Activated CD8-positive, alpha-beta T cell treated with anti-CD3 and anti-CD28 coated beads for 36 hours (primary cell): ENCODE measurements at regions not wholly inside any gene's neighbourhood (a gene's known extent, or its start where the extent isn't known, plus 50 kb on each side); places are given as distances from the start of the nearest gene placed in this dataset.

Experiments
- ATAC-seq: fragments of 200-7000 bp; cut with Tn5 transposase; one replicate; pipeline ENCODE4 v1.10.0; 2021; ENCODE audit warnings: mild to moderate bottlenecking, moderate library complexity
- CTCF ChIA-PET: fragments of 350-600 bp; sonication (Branson Sonifier 250); formaldehyde crosslinking; loops from one replicate; lab custom pipeline; 2021; ENCODE audit warnings: antibody characterized with exemption; lab: Charles Lee
- POLR2A ChIA-PET: fragments of 350-600 bp; sonication (Branson Sonifier 250); formaldehyde crosslinking; loops from one replicate; lab custom pipeline; 2021; ENCODE audit warnings: antibody characterized with exemption; lab: Charles Lee
- DNase-seq: peaks from one replicate; pipeline ENCODE4 v3.0.0-alpha.2; 2020
- H3K27ac Mint-ChIP-seq: one replicate; pipeline ENCODE4 v1.8.0; 2021; ENCODE audit warnings: mild to moderate bottlenecking, mixed read lengths
- H3K27me3 Mint-ChIP-seq: one replicate; pipeline ENCODE4 v1.8.0; 2021; ENCODE audit warnings: mixed read lengths
- H3K36me3 Mint-ChIP-seq: one replicate; pipeline ENCODE4 v1.8.0; 2021; ENCODE audit warnings: low read depth, mixed read lengths
- H3K4me1 Mint-ChIP-seq: one replicate; pipeline ENCODE4 v1.8.0; 2021; ENCODE audit warnings: low read depth, mixed read lengths
- H3K4me3 Mint-ChIP-seq: one replicate; pipeline ENCODE4 v1.8.0; 2021; ENCODE audit warnings: mild to moderate bottlenecking, moderate library complexity, mixed read lengths
- H3K9me3 Mint-ChIP-seq: one replicate; pipeline ENCODE4 v1.8.0; 2021; ENCODE audit warnings: mixed read lengths
- intact Hi-C: fragments of 100-400 bp; cut with micrococcal nuclease; formaldehyde crosslinking; loops from one replicate; pipeline ENCODE4 v1.10.0; 2022
- TF ChIP-seq, protein P1 (sequence below): fragments of 200-600 bp; IDR thresholded peaks from one replicate; pipeline ENCODE4 v1.8.0; 2022; ENCODE audit warnings: antibody characterized with exemption, mild to moderate bottlenecking

GRCh38 chr3:139119331-139120025 is 74.8 kb upstream of the PRR23C start:
- ATAC-seq, result no peak
- intact Hi-C loops, result no loop called here

DNA sequence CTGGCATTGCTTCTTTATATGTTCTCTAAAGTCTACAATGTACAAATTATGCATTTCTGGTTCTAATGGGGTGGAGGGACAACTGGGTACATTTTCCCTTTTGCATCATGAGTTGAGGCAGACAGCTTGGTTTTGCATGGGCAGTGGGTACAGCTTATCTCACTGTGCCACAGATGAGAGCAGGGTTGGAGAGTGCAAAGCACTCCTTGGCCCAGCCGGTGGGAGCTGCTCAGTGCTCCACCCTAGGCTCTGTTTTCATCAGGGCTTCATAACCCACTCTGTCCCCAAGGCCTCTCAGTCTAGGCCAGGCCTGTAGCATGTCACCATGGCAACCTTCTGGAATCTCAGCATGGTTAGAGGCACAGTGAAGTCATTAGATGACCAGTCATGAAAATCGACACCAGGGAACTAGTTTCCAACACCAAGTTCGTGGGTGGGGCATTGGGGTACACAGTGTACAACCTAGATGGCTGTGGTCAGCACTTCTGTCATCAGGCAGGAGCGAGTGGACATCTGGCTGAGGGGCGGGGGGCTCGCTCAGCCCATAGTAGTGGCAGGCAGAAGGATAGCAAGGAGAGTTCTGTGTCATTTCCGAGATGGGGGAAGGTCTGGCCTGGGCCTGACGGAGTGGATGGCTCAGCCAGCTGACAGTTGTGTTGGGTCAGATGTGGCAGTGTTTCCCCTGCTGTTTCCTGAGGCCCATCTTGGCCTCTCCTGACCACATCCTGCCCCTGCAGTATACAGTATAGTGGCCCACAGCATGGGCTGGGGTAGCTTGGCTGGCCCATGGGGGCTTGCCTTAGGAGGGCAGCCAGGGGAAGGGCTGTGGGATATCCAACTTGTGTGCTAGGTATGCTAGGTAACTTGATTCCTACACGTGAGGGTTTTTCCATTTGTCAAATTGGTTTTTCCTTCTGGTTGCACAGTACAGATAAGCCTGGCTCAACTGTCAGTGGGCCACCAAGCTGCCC is 75.7 kb upstream of the PRR23C start:
- TF ChIP-seq, protein P1, sequence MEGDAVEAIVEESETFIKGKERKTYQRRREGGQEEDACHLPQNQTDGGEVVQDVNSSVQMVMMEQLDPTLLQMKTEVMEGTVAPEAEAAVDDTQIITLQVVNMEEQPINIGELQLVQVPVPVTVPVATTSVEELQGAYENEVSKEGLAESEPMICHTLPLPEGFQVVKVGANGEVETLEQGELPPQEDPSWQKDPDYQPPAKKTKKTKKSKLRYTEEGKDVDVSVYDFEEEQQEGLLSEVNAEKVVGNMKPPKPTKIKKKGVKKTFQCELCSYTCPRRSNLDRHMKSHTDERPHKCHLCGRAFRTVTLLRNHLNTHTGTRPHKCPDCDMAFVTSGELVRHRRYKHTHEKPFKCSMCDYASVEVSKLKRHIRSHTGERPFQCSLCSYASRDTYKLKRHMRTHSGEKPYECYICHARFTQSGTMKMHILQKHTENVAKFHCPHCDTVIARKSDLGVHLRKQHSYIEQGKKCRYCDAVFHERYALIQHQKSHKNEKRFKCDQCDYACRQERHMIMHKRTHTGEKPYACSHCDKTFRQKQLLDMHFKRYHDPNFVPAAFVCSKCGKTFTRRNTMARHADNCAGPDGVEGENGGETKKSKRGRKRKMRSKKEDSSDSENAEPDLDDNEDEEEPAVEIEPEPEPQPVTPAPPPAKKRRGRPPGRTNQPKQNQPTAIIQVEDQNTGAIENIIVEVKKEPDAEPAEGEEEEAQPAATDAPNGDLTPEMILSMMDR, result no peak
- DNase-seq (no peak), ATAC-seq (no peak)
- Mint-ChIP-seq H3K36me3 (no peaks in the 10 kb centered on the region), H3K27me3 (no peaks in the 10 kb centered on the region), H3K4me3 (no peak overlapping the region), H3K9me3 (no peaks in the 10 kb centered on the region), H3K4me1 (no peaks in the 10 kb centered on the region), H3K27ac (no peak overlapping the region)
- ChIA-PET POLR2A (no interaction called here), CTCF (interaction anchor here (0.9 to 2.3 kb wide), 3 partner anchors 9 to 16 kb away, joined by 3 to 17 read pairs (median 6); no protein-coding TSS in a partner anchor)
- intact Hi-C loops, result no loop called here

More at GRCh38 chr3:139119331-139120025, 74.8 kb upstream of the PRR23C start:
- Mint-ChIP-seq H3K36me3 (no peaks in the 10 kb centered on the region), H3K4me3 (no peak overlapping the region), H3K27ac (no peak overlapping the region), H3K9me3 (no peaks in the 10 kb centered on the region), H3K27me3 (no peaks in the 10 kb centered on the region), H3K4me1 (no peaks in the 10 kb centered on the region)
- DNase-seq, result no peak
- TF ChIP-seq, protein P1, result no peak
- POLR2A ChIA-PET, result no interaction called here
- CTCF ChIA-PET, result interaction anchor here (0.9 kb wide), 1 partner anchor 8 kb away, joined by 6 read pairs; no protein-coding TSS in a partner anchor

- H3K27ac Mint-ChIP-seq, result no peak overlapping the region
- H3K9me3 Mint-ChIP-seq, result no peaks in the 10 kb centered on the region
- intact Hi-C loops, result no loop called here
- H3K4me3 Mint-ChIP-seq, result no peak overlapping the region
- ChIA-PET CTCF (interaction anchor here (0.9 to 2.3 kb wide), 3 partner anchors 9 to 17 kb away, joined by 3 to 17 read pairs (median 3); no protein-coding TSS in a partner anchor), POLR2A (no interaction called here)
- H3K4me1 Mint-ChIP-seq, result no peaks in the 10 kb centered on the region
- TF ChIP-seq, protein P1, result no peak
- H3K27me3 Mint-ChIP-seq, result no peaks in the 10 kb centered on the region
- no peaks in the 10 kb centered on the region for H3K36me3 Mint-ChIP-seq
- no peak for DNase-seq
- ATAC-seq, result no peak
These were observed 77.0 kb upstream of the PRR23C start for GRCh38 chr3:139121513-139122220.

- POLR2A ChIA-PET, result no interaction called here
- TF ChIP-seq, protein P1, result no peak
- Mint-ChIP-seq H3K9me3 (no peaks in the 10 kb centered on the region), H3K36me3 (no peaks in the 10 kb centered on the region), H3K27ac (no peak overlapping the region), H3K4me3 (no peak overlapping the region), H3K27me3 (no peaks in the 10 kb centered on the region), H3K4me1 (no peaks in the 10 kb centered on the region)
- DNase-seq (no peak), ATAC-seq (no peak)
- CTCF ChIA-PET, result interaction anchor here (1.0 to 2.3 kb wide), 2 partner anchors 9 to 11 kb away, joined by 3 to 17 read pairs; no protein-coding TSS in a partner anchor
- intact Hi-C loops, result no loop called here
These were observed 77.5 kb upstream of the PRR23C start for GRCh38 chr3:139122221-139122581.
